Cardiac fibroblast (primary cell): ENCODE measurements at regions not wholly inside any gene's neighbourhood (a gene's known extent, or its start where the extent isn't known, plus 50 kb on each side); places are given as distances from the start of the nearest gene placed in this dataset.

Experiments
- DNase-seq, 2 donors: peaks; one replicate each; pipeline versions ENCODE4 v3.0.0 to v3.0.0-alpha.2; 2010; ENCODE audit warnings: low read depth in 2 of 2
- H3K4me3 ChIP-seq, 2 donors: replicated peaks in 1 of 2; 1 replicate in 1 of 2; 2 replicates in 1 of 2; pipeline ENCODE4 v1.5.1; 2011; ENCODE audit warnings: low read depth in 2 of 2, low read length in 2 of 2, mild to moderate bottlenecking in 2 of 2, moderate library complexity in 1 of 2
- CTCF ChIP-seq: IDR thresholded peaks from one replicate; pipeline ENCODE4 v1.5.1; 2011; ENCODE audit warnings: low read depth, mild to moderate bottlenecking, low read length, inconsistent platforms

GRCh38 chr4:127209580-127210095 lies 423.1 kb upstream of the INTU start:
- no peak for TF ChIP-seq CTCF
- no peak for DNase-seq
- no peak overlapping the region for H3K4me3 ChIP-seq

- no peak for TF ChIP-seq CTCF
- no peak for DNase-seq
- H3K4me3 ChIP-seq = no peak overlapping the region
These were observed 421.7 kb upstream of the INTU start for GRCh38 chr4:127210893-127211649.

GRCh38 chr4:127211650-127212560 lies 420.9 kb upstream of the INTU start:
- no peak for DNase-seq
- no peak for TF ChIP-seq CTCF
- H3K4me3 ChIP-seq = no peak overlapping the region

- no peak overlapping the region for H3K4me3 ChIP-seq
- no peak for TF ChIP-seq CTCF
- no peak for DNase-seq
These were observed 420.1 kb upstream of the INTU start for GRCh38 chr4:127212701-127213100.

- TF ChIP-seq CTCF = no peak
- no peak for DNase-seq
- no peak overlapping the region for H3K4me3 ChIP-seq
These were observed 418.7 kb upstream of the INTU start for GRCh38 chr4:127214016-127214415.

- H3K4me3 ChIP-seq = no peak overlapping the region
- DNase-seq = no peak
- TF ChIP-seq CTCF = no peak
These were observed 417.8 kb upstream of the INTU start for GRCh38 chr4:127214931-127215330.
